Panc1 (cell line): ENCODE measurements at regions not wholly inside any gene's neighbourhood (a gene's known extent, or its start where the extent isn't known, plus 50 kb on each side); places are given as distances from the start of the nearest gene placed in this dataset.

Source experiments
- ATAC-seq: fragments of 200-7000 bp; cut with Tn5 transposase; 2 replicates; pipeline ENCODE4 v1.9.1; 2020; ENCODE audit warnings: mild to moderate bottlenecking, moderate library complexity
- BruUV-seq: library from RNA; stranded (reverse); fragments of 400-500 nt; replicated peaks from 2 replicates; lab custom pipeline; 2021; lab: Mats Ljungman, UMichigan
- CTCF ChIA-PET: fragments of 300-600 bp; sonication (Branson Sonifier 250); formaldehyde crosslinking; loops from one replicate; lab custom pipeline; 2022; ENCODE audit warnings: antibody characterized with exemption; lab: Charles Lee
- POLR2A ChIA-PET: fragments of 300-600 bp; sonication (Branson Sonifier 250); formaldehyde crosslinking; loops from one replicate; lab custom pipeline; 2022; ENCODE audit warnings: antibody characterized with exemption; lab: Charles Lee
- DNase-seq: peaks from one replicate; pipeline ENCODE4 v3.0.0-alpha.2; 2010; ENCODE audit warnings: low read depth, low spot score
- H3K27ac ChIP-seq: 2 replicates; pipeline ENCODE4 v1.5.1; 2011; ENCODE audit warnings: mild to moderate bottlenecking, low read length, inconsistent platforms
- H3K27me3 ChIP-seq: fragments of 200-500 bp; sonication (Bioruptor generic); 2 replicates; pipeline ENCODE4 v1.6.0; 2014; ENCODE audit warnings: low read length, inconsistent platforms; ENCODE audit not compliant: control insufficient read depth, insufficient read depth
- H3K36me3 ChIP-seq: fragments of 200-500 bp; sonication (Bioruptor generic); 2 replicates; pipeline ENCODE4 v1.5.1; 2014; ENCODE audit warnings: inconsistent platforms, mild to moderate bottlenecking, low read length, moderate library complexity; ENCODE audit not compliant: control insufficient read depth, insufficient read depth
- H3K4me1 ChIP-seq: 2 replicates; pipeline ENCODE4 v1.5.1; 2011; ENCODE audit warnings: inconsistent platforms, mild to moderate bottlenecking, low read length, moderate library complexity; ENCODE audit not compliant: control insufficient read depth, insufficient read depth
- H3K4me3 ChIP-seq, 2 experiments: 2 replicates each; pipeline ENCODE4 v1.5.1; 2011 to 2012; ENCODE audit warnings: low read depth in 2 of 2, low read length in 2 of 2, mild to moderate bottlenecking in 2 of 2, inconsistent platforms in 1 of 2, moderate library complexity in 1 of 2
- H3K9me3 ChIP-seq: fragments of 200-500 bp; sonication (Bioruptor generic); 2 replicates; pipeline ENCODE4 v1.5.1; 2014; ENCODE audit warnings: low read depth, mild to moderate bottlenecking, inconsistent platforms, low read length, moderate library complexity; ENCODE audit not compliant: control insufficient read depth, insufficient read depth
- CTCF ChIP-seq: fragments of 450-650 bp; IDR thresholded peaks from 2 replicates; pipeline ENCODE4 v1.5.1; 2017; ENCODE audit warnings: mild to moderate bottlenecking
- POLR2AphosphoS5 ChIP-seq: IDR thresholded peaks from 2 replicates; pipeline ENCODE4 v1.6.1; 2012; ENCODE audit warnings: mild to moderate bottlenecking, low read depth, low read length, moderate library complexity
- REST ChIP-seq, 2 experiments: IDR thresholded peaks; 2 replicates each; pipeline ENCODE4 v1.6.1; 2011 to 2012; ENCODE audit warnings: low read depth in 2 of 2, control low read depth in 1 of 2, low read length in 1 of 2, mild to moderate bottlenecking in 1 of 2, moderate library complexity in 1 of 2; ENCODE audit not compliant: insufficient read depth in 1 of 2
- SIN3A ChIP-seq: IDR thresholded peaks from 2 replicates; pipeline ENCODE4 v1.6.1; 2012; ENCODE audit warnings: low read depth, mild to moderate bottlenecking, low read length, moderate library complexity, borderline replicate concordance; ENCODE audit not compliant: insufficient read depth
- TCF7L2 ChIP-seq: IDR thresholded peaks from 2 replicates; pipeline ENCODE4 v1.6.1; 2011; ENCODE audit warnings: mild to moderate bottlenecking, low read depth, low read length, inconsistent platforms
- in situ Hi-C: cut with HindIII; loops from 2 replicates; pipeline ENCODE4 v1.10.0; 2016; ENCODE audit warnings: low sequenced_read_pairs, low pct_unique_long_range_greater_than_20kb
- intact Hi-C: fragments of 100-400 bp; cut with micrococcal nuclease; formaldehyde crosslinking; loops from one replicate; pipeline ENCODE4 v1.10.0; 2022; ENCODE audit not compliant: unreplicated experiment

- in situ Hi-C loops: no loop called here
- Histone ChIP-seq H3K27ac (no peak overlapping the region), H3K9me3 (no peaks in the 10 kb centered on the region), H3K4me3 (no peak overlapping the region), H3K36me3 (no peaks in the 10 kb centered on the region), H3K27me3 (no peaks in the 10 kb centered on the region), H3K4me1 (no peaks in the 10 kb centered on the region)
- BruUV-seq: no TSS peak
- DNase-seq (no peak), ATAC-seq (no peak)
- intact Hi-C loops: no loop called here
- ChIA-PET CTCF (no interaction called here), POLR2A (no interaction called here)
- no peak for TF ChIP-seq TCF7L2
- TF ChIP-seq CTCF: no peak
- TF ChIP-seq REST (IDR thresholded peaks at IDR 0.05; ENCODE audit: insufficient read depth in 1 of 2, low read depth in 2 of 2, low read length in 1 of 2): no peak
- TF ChIP-seq SIN3A: no peak
- no peak for TF ChIP-seq POLR2AphosphoS5
Measured at GRCh38 chr2:163834841-163835240, 99.0 kb upstream of the FIGN start.

GRCh38 chr2:163834221-163834620 lies 98.4 kb upstream of the FIGN start:
- Histone ChIP-seq H3K4me3 (no peak overlapping the region), H3K4me1 (no peaks in the 10 kb centered on the region), H3K27ac (no peak overlapping the region), H3K27me3 (no peaks in the 10 kb centered on the region), H3K9me3 (no peaks in the 10 kb centered on the region), H3K36me3 (no peaks in the 10 kb centered on the region)
- no peak for ATAC-seq
- no TSS peak for BruUV-seq
- CTCF ChIA-PET: no interaction called here
- TF ChIP-seq SIN3A: no peak
- TF ChIP-seq TCF7L2: no peak
- TF ChIP-seq POLR2AphosphoS5: no peak
- no peak for TF ChIP-seq CTCF
- TF ChIP-seq REST (IDR thresholded peaks at IDR 0.05; ENCODE audit: insufficient read depth in 1 of 2, low read depth in 2 of 2, low read length in 1 of 2): no peak
- in situ Hi-C loops (no loop called here), intact Hi-C loops (no loop called here)
- DNase-seq: no peak
- POLR2A ChIA-PET: no interaction called here
